Stimulated activated CD4-positive, alpha-beta T cell treated with anti-CD3 and anti-CD28 coated beads, TNF-alpha, amount 100 ng/mL, for 4 hours (primary cell): ENCODE measurements at regions not wholly inside any gene's neighbourhood (a gene's known extent, or its start where the extent isn't known, plus 50 kb on each side); places are given as distances from the start of the nearest gene placed in this dataset.
"Not testable (repeated sequence)": the region's sequence is repeated elsewhere in the genome, so short reads cannot be mapped to it uniquely, and the experiment has no call there.

Experiments used
- DNase-seq, 3 experiments: peaks; one replicate each; pipeline ENCODE4 v3.0.0-alpha.2; 2020; ENCODE audit warnings: low read depth in 3 of 3

- no peak for DNase-seq
These were observed 79.7 kb upstream of the ITGB1 start for GRCh38 chr10:33037726-33038125.

- DNase-seq: no peak
These were observed 78.6 kb upstream of the ITGB1 start for GRCh38 chr10:33036670-33037069.

GRCh38 chr10:33035411-33035810 lies 77.4 kb upstream of the ITGB1 start:
- no peak for DNase-seq

GRCh38 chr10:33034931-33035330 lies 76.9 kb upstream of the ITGB1 start:
- no peak for DNase-seq

GRCh38 chr10:33032654-33033151 lies 74.7 kb upstream of the ITGB1 start:
- DNase-seq: no peak

- no peak for DNase-seq
These were observed 74.0 kb upstream of the ITGB1 start for GRCh38 chr10:33031815-33032653.

GRCh38 chr10:33031171-33031570 lies 73.1 kb upstream of the ITGB1 start:
- no peak for DNase-seq

- not testable (repeated sequence) for DNase-seq
These were observed 70.5 kb upstream of the ITGB1 start for GRCh38 chr10:33028515-33028914.

GRCh38 chr10:33027088-33027487 lies 69.1 kb upstream of the ITGB1 start:
- DNase-seq: no peak

GRCh38 chr10:33026422-33026821 lies 68.4 kb upstream of the ITGB1 start:
- no peak for DNase-seq

- DNase-seq: no peak
These were observed 67.9 kb upstream of the ITGB1 start for GRCh38 chr10:33025910-33026309.

GRCh38 chr10:33025039-33025438 lies 67.0 kb upstream of the ITGB1 start:
- DNase-seq: no peak

GRCh38 chr10:33022691-33023090 lies 64.7 kb upstream of the ITGB1 start:
- DNase-seq: no peak

- DNase-seq: no peak
These were observed 64.1 kb upstream of the ITGB1 start for GRCh38 chr10:33022090-33022489.

GRCh38 chr10:33016988-33017387 lies 59.0 kb upstream of the ITGB1 start:
- DNase-seq: no peak

- no peak for DNase-seq
These were observed 57.9 kb upstream of the ITGB1 start for GRCh38 chr10:33015761-33016547.

- not testable (repeated sequence) for DNase-seq
These were observed 55.3 kb upstream of the ITGB1 start for GRCh38 chr10:33013331-33013730.

- no peak for DNase-seq
These were observed 54.3 kb upstream of the ITGB1 start for GRCh38 chr10:33012306-33012705.

- DNase-seq: no peak
These were observed 52.4 kb upstream of the ITGB1 start for GRCh38 chr10:33010132-33011037.

- DNase-seq: no peak
These were observed 51.5 kb upstream of the ITGB1 start for GRCh38 chr10:33009244-33010131.
